ENCODE measurements at regions not wholly inside any gene's neighbourhood (a gene's known extent, or its start where the extent isn't known, plus 50 kb on each side); places are given as distances from the start of the nearest gene placed in this dataset.

GRCh38 chr16:86068722-86069121 is 169.8 kb downstream of the IRF8 start:
- TF ChIP-seq CTCF (IDR thresholded peaks at IDR 0.05) (no peak), POLR2A (IDR thresholded peaks at IDR 0.05) (no peak)

Measured in testis (tissue), 2 donors.